HG03432 (cell line): ENCODE measurements at regions not wholly inside any gene's neighbourhood (a gene's known extent, or its start where the extent isn't known, plus 50 kb on each side); places are given as distances from the start of the nearest gene placed in this dataset.

Source experiments
- ATAC-seq: cut with Tn5 transposase; IDR thresholded peaks from one replicate; pipeline ENCODE4 v1.9.1; 2021; ENCODE audit warnings: mild to moderate bottlenecking, moderate library complexity; ENCODE audit not compliant: unreplicated experiment

GRCh38 chr2:223368481-223368880 is 233.7 kb downstream of the SCG2 start:
- ATAC-seq = no peak

- ATAC-seq = no peak
These were observed 232.3 kb downstream of the SCG2 start for GRCh38 chr2:223369889-223370288.

GRCh38 chr2:223383315-223383714 is 218.8 kb downstream of the SCG2 start:
- ATAC-seq = no peak

- no peak for ATAC-seq
These were observed 216.0 kb downstream of the SCG2 start for GRCh38 chr2:223386189-223386588.

GRCh38 chr2:223386984-223387383 is 215.2 kb downstream of the SCG2 start:
- no peak for ATAC-seq

GRCh38 chr2:223389624-223390023 is 212.5 kb downstream of the SCG2 start:
- ATAC-seq = no peak

GRCh38 chr2:223396993-223397392 is 205.2 kb downstream of the SCG2 start:
- ATAC-seq = no peak

GRCh38 chr2:223399357-223399957 is 202.7 kb downstream of the SCG2 start:
- ATAC-seq = no peak

GRCh38 chr2:223404616-223405015 is 197.5 kb downstream of the SCG2 start:
- no peak for ATAC-seq

- no peak for ATAC-seq
These were observed 187.5 kb downstream of the SCG2 start for GRCh38 chr2:223414646-223415045.

GRCh38 chr2:223415071-223415470 is 187.1 kb downstream of the SCG2 start:
- ATAC-seq = no peak

GRCh38 chr2:223416815-223417610 is 185.1 kb downstream of the SCG2 start:
- no peak for ATAC-seq

GRCh38 chr2:223418131-223418530 is 184.0 kb downstream of the SCG2 start:
- ATAC-seq = no peak

GRCh38 chr2:223418604-223419199 is 183.5 kb downstream of the SCG2 start:
- ATAC-seq = no peak

- ATAC-seq = no peak
These were observed 182.1 kb downstream of the SCG2 start for GRCh38 chr2:223420048-223420447.

GRCh38 chr2:223431479-223431878 is 170.7 kb downstream of the SCG2 start:
- no peak for ATAC-seq

- ATAC-seq = no peak
These were observed 168.7 kb downstream of the SCG2 start for GRCh38 chr2:223433461-223433860.

GRCh38 chr2:223437788-223438187 is 164.4 kb downstream of the SCG2 start:
- ATAC-seq = no peak

GRCh38 chr2:223439184-223439583 is 163.0 kb downstream of the SCG2 start:
- ATAC-seq = no peak

GRCh38 chr2:223439786-223440185 is 162.4 kb downstream of the SCG2 start:
- no peak for ATAC-seq

- no peak for ATAC-seq
These were observed 159.3 kb downstream of the SCG2 start for GRCh38 chr2:223442847-223443246.

GRCh38 chr2:223450246-223450645 is 151.9 kb downstream of the SCG2 start:
- no peak for ATAC-seq
